H9 (cell line): ENCODE measurements at regions not wholly inside any gene's neighbourhood (a gene's known extent, or its start where the extent isn't known, plus 50 kb on each side); places are given as distances from the start of the nearest gene placed in this dataset.

ENCODE experiments used
- DNase-seq: peaks from one replicate; pipeline ENCODE4 v3.0.0-alpha.2; 2017
- H2AFZ ChIP-seq: one replicate; pipeline ENCODE4 v1.6.1; 2013; ENCODE audit warnings: mild to moderate bottlenecking, low read length, control low read depth, moderate library complexity
- H2AK5ac ChIP-seq: 2 replicates; pipeline ENCODE4 v1.6.1; 2013; ENCODE audit warnings: low read length, control low read depth, mixed read lengths; ENCODE audit not compliant: insufficient read length
- H2BK120ac ChIP-seq: one replicate; pipeline ENCODE4 v1.6.1; 2013; ENCODE audit warnings: low read depth, mild to moderate bottlenecking, low read length, control low read depth, inconsistent platforms; ENCODE audit not compliant: poor library complexity, severe bottlenecking
- H2BK12ac ChIP-seq: 2 replicates; pipeline ENCODE4 v1.6.1; 2013; ENCODE audit warnings: low read length, control low read depth, mixed read lengths, low read depth; ENCODE audit not compliant: insufficient read length
- H2BK15ac ChIP-seq: 2 replicates; pipeline ENCODE4 v1.6.1; 2013; ENCODE audit warnings: low read depth, low read length, control low read depth
- H2BK20ac ChIP-seq: one replicate; pipeline ENCODE4 v1.6.1; 2013; ENCODE audit warnings: low read depth, mild to moderate bottlenecking, low read length, control low read depth, inconsistent platforms; ENCODE audit not compliant: poor library complexity, severe bottlenecking
- H2BK5ac ChIP-seq: 2 replicates; pipeline ENCODE4 v1.6.1; 2013; ENCODE audit warnings: low read length, control low read depth, mixed read lengths; ENCODE audit not compliant: insufficient read length
- H3K14ac ChIP-seq: 2 replicates; pipeline ENCODE4 v1.6.1; 2013; ENCODE audit warnings: low read length, control low read depth; ENCODE audit not compliant: insufficient read depth
- H3K18ac ChIP-seq: 2 replicates; pipeline ENCODE4 v1.6.1; 2013; ENCODE audit warnings: low read depth, mild to moderate bottlenecking, mixed read lengths, low read length, control low read depth; ENCODE audit not compliant: insufficient read length
- H3K23ac ChIP-seq: 2 replicates; pipeline ENCODE4 v1.6.1; 2013; ENCODE audit warnings: low read length, control low read depth, mixed read lengths, low read depth; ENCODE audit not compliant: insufficient read length
- H3K23me2 ChIP-seq: 2 replicates; pipeline ENCODE4 v1.6.1; 2013; ENCODE audit warnings: low read depth, mild to moderate bottlenecking, mixed read lengths, low read length, control low read depth; ENCODE audit not compliant: insufficient read length, poor library complexity, severe bottlenecking
- H3K27ac ChIP-seq: 2 replicates; pipeline ENCODE4 v1.5.1; 2013; ENCODE audit warnings: low read length, control low read depth, mixed read lengths, low read depth; ENCODE audit not compliant: insufficient read length
- H3K27me3 ChIP-seq: 2 replicates; pipeline ENCODE4 v1.6.1; 2013; ENCODE audit warnings: low read length, control low read depth, inconsistent platforms; ENCODE audit not compliant: insufficient read depth
- H3K4ac ChIP-seq: 2 replicates; pipeline ENCODE4 v1.6.1; 2013; ENCODE audit warnings: low read depth, mild to moderate bottlenecking, control low read depth, inconsistent platforms, low read length, moderate library complexity
- H3K4me1 ChIP-seq: 2 replicates; pipeline ENCODE4 v1.6.1; 2013; ENCODE audit warnings: low read length, control low read depth, inconsistent platforms; ENCODE audit not compliant: insufficient read depth
- H3K4me2 ChIP-seq: 2 replicates; pipeline ENCODE4 v1.6.1; 2013; ENCODE audit warnings: low read length, control low read depth, mixed read lengths; ENCODE audit not compliant: insufficient read length, insufficient read depth
- H3K56ac ChIP-seq: 2 replicates; pipeline ENCODE4 v1.6.1; 2013; ENCODE audit warnings: low read depth, mild to moderate bottlenecking, mixed read lengths, low read length, control low read depth; ENCODE audit not compliant: insufficient read length
- H3K79me1 ChIP-seq: 2 replicates; pipeline ENCODE4 v1.6.1; 2013; ENCODE audit warnings: low read depth, mild to moderate bottlenecking, moderate library complexity, low read length, control low read depth, inconsistent platforms; ENCODE audit not compliant: insufficient read depth, poor library complexity, severe bottlenecking
- H3K79me2 ChIP-seq: 2 replicates; pipeline ENCODE4 v1.6.1; 2013; ENCODE audit warnings: low read length, control low read depth, inconsistent platforms; ENCODE audit not compliant: insufficient read depth
- H3K9ac ChIP-seq: 2 replicates; pipeline ENCODE4 v1.6.1; 2013; ENCODE audit warnings: low read length, control low read depth, mixed read lengths; ENCODE audit not compliant: insufficient read length; ENCODE audit errors: extremely low read depth
- H3K9me3 ChIP-seq: one replicate; pipeline ENCODE4 v1.6.1; 2013; ENCODE audit warnings: low read depth, low read length, inconsistent platforms; ENCODE audit not compliant: control insufficient read depth
- H3T11ph ChIP-seq: one replicate; pipeline ENCODE4 v1.6.1; 2013; ENCODE audit warnings: mild to moderate bottlenecking, low read length, control low read depth, inconsistent platforms
- H4K20me1 ChIP-seq: one replicate; pipeline ENCODE4 v1.6.1; 2013; ENCODE audit not compliant: control insufficient read depth, insufficient read length, insufficient read depth
- H4K5ac ChIP-seq: 2 replicates; pipeline ENCODE4 v1.6.1; 2013; ENCODE audit warnings: low read depth, mild to moderate bottlenecking, mixed read lengths, low read length, control low read depth; ENCODE audit not compliant: insufficient read length
- H4K8ac ChIP-seq: replicated peaks from 2 replicates; pipeline ENCODE4 v1.6.1; 2013; ENCODE audit warnings: low read length, control low read depth, mixed read lengths, low read depth; ENCODE audit not compliant: insufficient read length
- H4K91ac ChIP-seq: 2 replicates; pipeline ENCODE4 v1.6.1; 2013; ENCODE audit warnings: low read depth, mild to moderate bottlenecking, moderate library complexity, mixed read lengths, low read length, control low read depth; ENCODE audit not compliant: insufficient read length
- H3K27ac Mint-ChIP-seq, 3 experiments: 2 replicates in 2 of 3; 3 replicates in 1 of 3; pipeline ENCODE4 v1.8.0; 2020 to 2021; ENCODE audit warnings: mixed read lengths in 3 of 3, mild to moderate bottlenecking in 1 of 3, moderate library complexity in 1 of 3
- H3K27me3 Mint-ChIP-seq: 2 replicates; pipeline ENCODE4 v1.8.0; 2021; ENCODE audit warnings: low read depth, mild to moderate bottlenecking, moderate library complexity, mixed read lengths
- H3K36me3 Mint-ChIP-seq, 3 experiments: 2 replicates in 2 of 3; 3 replicates in 1 of 3; pipeline ENCODE4 v1.8.0; 2020 to 2021; ENCODE audit warnings: low read depth in 3 of 3, mixed read lengths in 3 of 3; ENCODE audit not compliant: insufficient read depth in 1 of 3
- H3K4me1 Mint-ChIP-seq, 2 experiments: 2 replicates each; pipeline ENCODE4 v1.8.0; 2020; ENCODE audit warnings: mixed read lengths in 2 of 2
- H3K4me3 Mint-ChIP-seq, 2 experiments: 2 replicates in 1 of 2; 3 replicates in 1 of 2; pipeline ENCODE4 v1.8.0; 2020 to 2021; ENCODE audit warnings: mild to moderate bottlenecking in 2 of 2, mixed read lengths in 2 of 2, moderate library complexity in 1 of 2
- H3K9me3 Mint-ChIP-seq, 2 experiments: 2 replicates in 1 of 2; 3 replicates in 1 of 2; pipeline ENCODE4 v1.8.0; 2020; ENCODE audit warnings: mild to moderate bottlenecking in 2 of 2, mixed read lengths in 2 of 2, moderate library complexity in 1 of 2
- WGBS: extraction: QIAGEN DNeasy Blood & Tissue Kit; methylation state at CpG from one replicate; pipeline ENCODE4 v1.1.7; 2013; ENCODE audit warnings: missing lambda C conversion rate, low lambda C conversion rate, mixed read lengths; ENCODE audit not compliant: insufficient read length; ENCODE audit errors: extremely low coverage; 5-methylcytosine and 5-hydroxymethylcytosine counted together
- TF ChIP-seq, protein P1 (sequence below): fragments of 200-600 bp; sonication (generic); conservative IDR thresholded peaks from 3 replicates; pipeline ENCODE4 v1.8.0; 2021; ENCODE audit warnings: antibody characterized with exemption, mild to moderate bottlenecking

- no peak overlapping the region for H3K14ac ChIP-seq
- no peak overlapping the region for H2BK15ac ChIP-seq
- H3K79me2 ChIP-seq, result no peaks in the 10 kb centered on the region
- DNase-seq, result no peak
- H3K18ac ChIP-seq, result no peak overlapping the region
- peaks cover 0 to 4% of the 10 kb centered on the region in 2 experiments; a peak in 1 of 4 replicates for H3K4me1 Mint-ChIP-seq
- no peak overlapping the region for H3K9ac ChIP-seq
- no peak overlapping the region for H3K27ac Mint-ChIP-seq
- no peak overlapping the region for H4K91ac ChIP-seq
- H3K23ac ChIP-seq, result no peak overlapping the region
- no peaks in the 10 kb centered on the region for H3K9me3 ChIP-seq
- no peaks in the 10 kb centered on the region for H3K27me3 ChIP-seq
- H2AFZ ChIP-seq, result no peak overlapping the region
- no peak overlapping the region for H3K27ac ChIP-seq
- no peak overlapping the region for H2BK120ac ChIP-seq
- no peaks in the 10 kb centered on the region for H3K36me3 Mint-ChIP-seq
- H2BK12ac ChIP-seq, result no peak overlapping the region
- no peak overlapping the region for H3K4me3 Mint-ChIP-seq
- no peak overlapping the region for H3K4me2 ChIP-seq
- WGBS, result no CpG with 5 or more reads among the region's 8 CpGs
- no peaks in the 10 kb centered on the region for H3K27me3 Mint-ChIP-seq
- H4K20me1 ChIP-seq, result no peaks in the 10 kb centered on the region
- no peak overlapping the region for H4K8ac ChIP-seq
- H2AK5ac ChIP-seq, result no peak overlapping the region
- H2BK20ac ChIP-seq, result no peak overlapping the region
- H3K4ac ChIP-seq, result no peak overlapping the region
- no peak overlapping the region for H3T11ph ChIP-seq
- no peaks in the 10 kb centered on the region for H3K79me1 ChIP-seq
- H3K56ac ChIP-seq, result no peak overlapping the region
- H3K23me2 ChIP-seq, result no peaks in the 10 kb centered on the region
- H3K4me1 ChIP-seq, result no peaks in the 10 kb centered on the region
- H4K5ac ChIP-seq, result no peak overlapping the region
- H3K9me3 Mint-ChIP-seq, result no peaks in the 10 kb centered on the region; a peak in 2 of 5 replicates
- TF ChIP-seq, protein P1, sequence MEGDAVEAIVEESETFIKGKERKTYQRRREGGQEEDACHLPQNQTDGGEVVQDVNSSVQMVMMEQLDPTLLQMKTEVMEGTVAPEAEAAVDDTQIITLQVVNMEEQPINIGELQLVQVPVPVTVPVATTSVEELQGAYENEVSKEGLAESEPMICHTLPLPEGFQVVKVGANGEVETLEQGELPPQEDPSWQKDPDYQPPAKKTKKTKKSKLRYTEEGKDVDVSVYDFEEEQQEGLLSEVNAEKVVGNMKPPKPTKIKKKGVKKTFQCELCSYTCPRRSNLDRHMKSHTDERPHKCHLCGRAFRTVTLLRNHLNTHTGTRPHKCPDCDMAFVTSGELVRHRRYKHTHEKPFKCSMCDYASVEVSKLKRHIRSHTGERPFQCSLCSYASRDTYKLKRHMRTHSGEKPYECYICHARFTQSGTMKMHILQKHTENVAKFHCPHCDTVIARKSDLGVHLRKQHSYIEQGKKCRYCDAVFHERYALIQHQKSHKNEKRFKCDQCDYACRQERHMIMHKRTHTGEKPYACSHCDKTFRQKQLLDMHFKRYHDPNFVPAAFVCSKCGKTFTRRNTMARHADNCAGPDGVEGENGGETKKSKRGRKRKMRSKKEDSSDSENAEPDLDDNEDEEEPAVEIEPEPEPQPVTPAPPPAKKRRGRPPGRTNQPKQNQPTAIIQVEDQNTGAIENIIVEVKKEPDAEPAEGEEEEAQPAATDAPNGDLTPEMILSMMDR, result no peak
- no peak overlapping the region for H2BK5ac ChIP-seq
Measured at GRCh38 chr10:128875030-128875744, 591.9 kb upstream of the MGMT start.
